IMR-90 (cell line): ENCODE measurements at regions not wholly inside any gene's neighbourhood (a gene's known extent, or its start where the extent isn't known, plus 50 kb on each side); places are given as distances from the start of the nearest gene placed in this dataset.

Source experiments
- ATAC-seq: fragments of 200-7000 bp; cut with Tn5 transposase; 2 replicates; pipeline ENCODE4 v1.9.1; 2020; ENCODE audit warnings: low read depth, mild to moderate bottlenecking, moderate library complexity
- BruUV-seq: library from RNA; stranded (reverse); fragments of 400-500 nt; replicated peaks from 2 replicates; lab custom pipeline; 2021; lab: Mats Ljungman, UMichigan
- CTCF ChIA-PET: fragments of 300-600 bp; formaldehyde crosslinking; extraction: SDS; loops from one replicate; lab custom pipeline; 2021; ENCODE audit warnings: antibody characterized with exemption; lab: Yijun Ruan, JAX
- POLR2A ChIA-PET: fragments of 300-600 bp; sonication (Branson Sonifier 250); formaldehyde crosslinking; loops from one replicate; lab custom pipeline; 2022; ENCODE audit warnings: antibody characterized with exemption; ENCODE audit not compliant: unreplicated experiment; lab: Charles Lee
- DNase-seq: peaks from one replicate; pipeline ENCODE4 v3.0.0; 2013
- H2AFZ ChIP-seq: replicated peaks from 2 replicates; pipeline ENCODE3; 2013; ENCODE audit warnings: low read length, mild to moderate bottlenecking; ENCODE audit not compliant: poor library complexity
- H2AK5ac ChIP-seq: 2 replicates; pipeline ENCODE4 v1.6.1; 2013; ENCODE audit warnings: low read depth, low read length, inconsistent platforms
- H2AK9ac ChIP-seq: replicated peaks from 2 replicates; pipeline ENCODE3; 2013; ENCODE audit warnings: mild to moderate bottlenecking, low read depth, low read length, moderate library complexity; ENCODE audit not compliant: poor library complexity
- H2BK120ac ChIP-seq: 2 replicates; pipeline ENCODE4 v1.6.1; 2013; ENCODE audit warnings: low read depth, low read length, inconsistent platforms
- H2BK15ac ChIP-seq: 3 replicates; pipeline ENCODE4 v1.6.1; 2013; ENCODE audit warnings: low read depth, low read length, inconsistent platforms
- H2BK20ac ChIP-seq: 2 replicates; pipeline ENCODE4 v1.6.1; 2013; ENCODE audit warnings: low read depth, mild to moderate bottlenecking, inconsistent platforms, low read length, moderate library complexity
- H2BK5ac ChIP-seq: 2 replicates; pipeline ENCODE4 v1.6.1; 2013; ENCODE audit warnings: mild to moderate bottlenecking, low read depth, low read length, inconsistent platforms; ENCODE audit not compliant: poor library complexity, severe bottlenecking
- H3K14ac ChIP-seq: replicated peaks from 2 replicates; pipeline ENCODE4 v1.6.1; 2013; ENCODE audit warnings: low read depth, low read length, inconsistent platforms
- H3K18ac ChIP-seq: 2 replicates; pipeline ENCODE4 v1.6.1; 2013; ENCODE audit warnings: low read depth, low read length, control low read depth
- H3K23ac ChIP-seq: 2 replicates; pipeline ENCODE4 v1.6.1; 2013; ENCODE audit warnings: low read depth, low read length, inconsistent platforms
- H3K27ac ChIP-seq: 2 replicates; pipeline ENCODE4 v1.5.1; 2013; ENCODE audit warnings: mild to moderate bottlenecking, control low read depth, low read length; ENCODE audit not compliant: insufficient read depth
- H3K27me3 ChIP-seq: 2 replicates; pipeline ENCODE4 v1.6.1; 2013; ENCODE audit warnings: low read length; ENCODE audit not compliant: control insufficient read depth, insufficient read depth
- H3K36me3 ChIP-seq: 2 replicates; pipeline ENCODE4 v1.6.1; 2013; ENCODE audit warnings: low read length, mixed read lengths; ENCODE audit not compliant: control insufficient read depth, insufficient read depth
- H3K4ac ChIP-seq: 2 replicates; pipeline ENCODE4 v1.6.1; 2013; ENCODE audit warnings: low read depth, low read length, inconsistent platforms
- H3K4me1 ChIP-seq: 2 replicates; pipeline ENCODE4 v1.6.1; 2013; ENCODE audit warnings: low read length, mixed read lengths; ENCODE audit not compliant: control insufficient read depth, insufficient read depth
- H3K4me2 ChIP-seq: 2 replicates; pipeline ENCODE4 v1.6.1; 2013; ENCODE audit warnings: low read depth, mild to moderate bottlenecking, control low read depth, low read length, moderate library complexity
- H3K4me3 ChIP-seq: 2 replicates; pipeline ENCODE4 v1.5.1; 2013; ENCODE audit warnings: low read depth, mild to moderate bottlenecking, control low read depth, low read length, moderate library complexity; ENCODE audit not compliant: insufficient read depth
- H3K56ac ChIP-seq: 2 replicates; pipeline ENCODE4 v1.6.1; 2013; ENCODE audit warnings: low read length, inconsistent platforms; ENCODE audit not compliant: insufficient read depth; ENCODE audit errors: extremely low read depth
- H3K79me1 ChIP-seq, 2 experiments: 2 replicates each; pipeline ENCODE4 v1.6.1; 2013; ENCODE audit warnings: low read length in 2 of 2, inconsistent platforms in 1 of 2, low read depth in 1 of 2
- H3K9ac ChIP-seq: 2 replicates; pipeline ENCODE4 v1.6.1; 2013; ENCODE audit warnings: low read depth, low read length, control low read depth
- H3K9me1 ChIP-seq: 2 replicates; pipeline ENCODE4 v1.6.1; 2013; ENCODE audit warnings: low read length, inconsistent platforms; ENCODE audit not compliant: insufficient read depth
- H3K9me3 ChIP-seq: 2 replicates; pipeline ENCODE4 v1.6.1; 2013; ENCODE audit warnings: low read length; ENCODE audit not compliant: control insufficient read depth, insufficient read depth
- H4K20me1 ChIP-seq: 2 replicates; pipeline ENCODE4 v1.6.1; 2013; ENCODE audit warnings: low read length, inconsistent platforms; ENCODE audit not compliant: insufficient read depth
- H4K5ac ChIP-seq: 2 replicates; pipeline ENCODE4 v1.6.1; 2013; ENCODE audit warnings: mild to moderate bottlenecking, low read depth, low read length, control low read depth
- H4K8ac ChIP-seq, 2 experiments: 2 replicates each; pipeline ENCODE4 v1.6.1; 2013; ENCODE audit warnings: low read depth in 2 of 2, low read length in 2 of 2, control low read depth in 1 of 2, inconsistent platforms in 1 of 2
- H4K91ac ChIP-seq: 2 replicates; pipeline ENCODE4 v1.6.1; 2013; ENCODE audit warnings: low read depth, low read length, inconsistent platforms; ENCODE audit not compliant: insufficient read depth
- BHLHE40 ChIP-seq: fragments of 150-350 bp; IDR thresholded peaks from 2 replicates; pipeline ENCODE4 v1.6.1; 2016; ENCODE audit warnings: mild to moderate bottlenecking, low read depth, low read length
- CEBPB ChIP-seq: IDR thresholded peaks from 2 replicates; pipeline ENCODE4 v1.6.1; 2012; ENCODE audit warnings: low read depth, low read length, improper control_type of control experiment
- CHD1 ChIP-seq: IDR thresholded peaks from 2 replicates; pipeline ENCODE4 v1.6.1; 2012; ENCODE audit warnings: low read depth, low read length, improper control_type of control experiment
- CTCF ChIP-seq: conservative IDR thresholded peaks from 2 replicates; pipeline ENCODE4 v1.5.1; 2012; ENCODE audit warnings: mild to moderate bottlenecking, low read depth, low read length, improper control_type of control experiment
- ELK1 ChIP-seq: fragments of 150-350 bp; IDR thresholded peaks from 2 replicates; pipeline ENCODE4 v1.6.1; 2016; ENCODE audit warnings: low read depth, mild to moderate bottlenecking, low read length, moderate library complexity, borderline replicate concordance
- FOS ChIP-seq: fragments of 150-350 bp; IDR thresholded peaks from 2 replicates; pipeline ENCODE4 v1.6.1; 2016; ENCODE audit warnings: low read depth, low read length
- MAFK ChIP-seq: IDR thresholded peaks from 2 replicates; pipeline ENCODE4 v1.6.1; 2012; ENCODE audit warnings: low read depth, low read length, improper control_type of control experiment
- MAZ ChIP-seq: IDR thresholded peaks from 2 replicates; pipeline ENCODE4 v1.6.1; 2012; ENCODE audit warnings: low read depth, mild to moderate bottlenecking, low read length, improper control_type of control experiment, moderate library complexity, borderline replicate concordance
- MXI1 ChIP-seq: IDR thresholded peaks from 2 replicates; pipeline ENCODE4 v1.6.1; 2012; ENCODE audit warnings: low read depth, mild to moderate bottlenecking, low read length, moderate library complexity, borderline replicate concordance
- NFE2L2 ChIP-seq: fragments of 150-350 bp; IDR thresholded peaks from 2 replicates; pipeline ENCODE4 v1.6.1; 2016; ENCODE audit warnings: low read depth, mild to moderate bottlenecking, low read length
- POLR2A ChIP-seq: IDR thresholded peaks from 2 replicates; pipeline ENCODE4 v1.6.1; 2012; ENCODE audit warnings: mild to moderate bottlenecking, low read depth, low read length
- RAD21 ChIP-seq: IDR thresholded peaks from 2 replicates; pipeline ENCODE4 v1.6.1; 2012; ENCODE audit warnings: low read length, improper control_type of control experiment
- RCOR1 ChIP-seq: IDR thresholded peaks from 2 replicates; pipeline ENCODE4 v1.6.1; 2012; ENCODE audit warnings: mild to moderate bottlenecking, low read length, improper control_type of control experiment; ENCODE audit not compliant: insufficient replicate concordance
- RFX5 ChIP-seq: IDR thresholded peaks from 2 replicates; pipeline ENCODE4 v1.8.0; 2012; ENCODE audit warnings: low read depth, mild to moderate bottlenecking, low read length, moderate library complexity
- SMC3 ChIP-seq: fragments of 150-350 bp; IDR thresholded peaks from 2 replicates; pipeline ENCODE4 v1.6.1; 2016; ENCODE audit warnings: low read depth, mild to moderate bottlenecking, antibody characterized with exemption, low read length, moderate library complexity
- USF2 ChIP-seq: fragments of 150-350 bp; IDR thresholded peaks from 2 replicates; pipeline ENCODE4 v1.6.1; 2017; ENCODE audit warnings: mild to moderate bottlenecking, antibody characterized with exemption, low read length, low read depth
- WGBS, 2 experiments: methylation state at CpG; one replicate each; pipeline versions ENCODE4 v1.1.5 to v1.1.7; 2013; ENCODE audit warnings: missing lambda C conversion rate in 2 of 2; ENCODE audit not compliant: insufficient read length in 1 of 2; ENCODE audit errors: extremely low coverage in 2 of 2; 5-methylcytosine and 5-hydroxymethylcytosine counted together
- dilution Hi-C: fragments of 300-500 bp; cut with HindIII; formaldehyde crosslinking; loops from one replicate; pipeline ENCODE4 v1.14.3; 2018; ENCODE audit warnings: low sequenced_read_pairs; ENCODE audit not compliant: unreplicated experiment
- in situ Hi-C: fragments of 300-500 bp; cut with MboI; formaldehyde crosslinking; loops from 3 replicates; pipeline ENCODE4 v1.14.3; 2019; ENCODE audit warnings: low sequenced_read_pairs, inconsistent platforms, mixed read lengths
- intact Hi-C: fragments of 100-400 bp; cut with micrococcal nuclease; formaldehyde crosslinking; loops from 2 replicates; pipeline ENCODE4 v1.10.0; 2022

DNA sequence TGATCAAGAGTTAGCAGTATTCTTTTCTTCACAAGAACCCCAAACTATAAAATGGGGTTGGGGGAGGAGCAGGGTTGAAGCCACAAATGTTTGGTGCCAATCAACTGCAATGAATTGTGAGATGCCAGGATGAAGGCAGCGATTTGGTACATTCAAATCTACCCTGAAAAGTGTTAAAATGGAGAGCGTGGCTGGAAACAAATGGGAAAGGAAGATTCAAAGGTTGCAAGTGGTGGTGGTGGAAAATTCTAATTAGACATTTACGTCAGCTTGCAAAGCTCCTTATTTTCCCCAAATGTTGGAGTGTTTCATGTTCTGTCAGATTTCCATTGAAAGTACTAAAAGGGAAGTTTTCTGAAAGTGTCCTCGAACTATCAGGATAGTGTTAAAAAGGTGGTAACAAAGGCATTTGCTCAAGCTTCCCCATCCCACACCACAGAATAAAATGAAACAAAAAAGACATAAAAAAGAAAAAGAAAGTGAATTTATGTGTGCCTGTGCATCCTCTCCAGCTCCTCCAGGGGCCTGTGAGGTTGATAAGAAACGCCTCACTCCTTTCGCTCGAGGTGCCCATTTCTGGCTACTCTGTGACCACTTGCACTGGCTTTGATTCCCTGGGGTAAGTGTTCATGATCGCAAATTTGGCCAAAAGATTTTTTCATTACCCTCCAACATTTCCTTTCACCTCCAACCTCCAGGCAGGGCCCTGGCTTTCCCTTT lies 424.1 kb upstream of the POU3F3 start:
- Histone ChIP-seq H4K5ac (no peak overlapping the region), H3K36me3 (no peaks in the 10 kb centered on the region), H3K27me3 (no peaks in the 10 kb centered on the region), H2BK15ac (no peak overlapping the region), H2BK20ac (no peak overlapping the region), H4K20me1 (no peaks in the 10 kb centered on the region), H3K56ac (no peak overlapping the region), H2AK9ac (no peak overlapping the region), H3K18ac (no peak overlapping the region), H3K4me1 (no peaks in the 10 kb centered on the region), H3K4ac (no peak overlapping the region), H3K9me3 (no peaks in the 10 kb centered on the region), H3K14ac (no peak overlapping the region), H3K4me3 (no peak overlapping the region), H2BK5ac (no peak overlapping the region), H2AK5ac (no peak overlapping the region), H2BK120ac (no peak overlapping the region), H3K27ac (no peak overlapping the region), H4K91ac (no peak overlapping the region), H4K8ac (no peak overlapping the region), H2AFZ (no peak overlapping the region), H3K4me2 (no peak overlapping the region), H3K9ac (no peak overlapping the region), H3K23ac (no peak overlapping the region), H3K9me1 (no peaks in the 10 kb centered on the region), H3K79me1 (no peaks in the 10 kb centered on the region)
- no peak for DNase-seq
- WGBS, 2 experiments, result no CpG with 5 or more reads among the region's 8 CpGs
- intact Hi-C loops, result no loop called here
- TF ChIP-seq NFE2L2 (no peak), RFX5 (no peak), MAFK (no peak), CHD1 (no peak), USF2 (no peak), BHLHE40 (no peak), RCOR1 (no peak), ELK1 (no peak), SMC3 (no peak), POLR2A (no peak), MAZ (no peak), CEBPB (no peak), MXI1 (no peak), FOS (no peak), RAD21 (no peak), CTCF (no peak)
- no TSS peak for BruUV-seq
- ChIA-PET POLR2A (no interaction called here), CTCF (no interaction called here)
- dilution Hi-C loops, result no loop called here
- in situ Hi-C loops, result no loop called here
- ATAC-seq, result no peak
